Breast epithelium (tissue), 3 donors: ENCODE measurements at regions not wholly inside any gene's neighbourhood (a gene's known extent, or its start where the extent isn't known, plus 50 kb on each side); places are given as distances from the start of the nearest gene placed in this dataset.

Source experiments
- CTCF ChIP-seq, 3 donors: fragments of 450-650 bp; IDR thresholded peaks; one replicate each; pipeline ENCODE4 v1.5.1; 2016 to 2017; ENCODE audit warnings: antibody characterized with exemption in 3 of 3, mild to moderate bottlenecking in 3 of 3, moderate library complexity in 3 of 3
- POLR2A ChIP-seq: fragments of 450-650 bp; IDR thresholded peaks from one replicate; pipeline ENCODE4 v1.6.1; 2016; ENCODE audit warnings: antibody characterized with exemption, mild to moderate bottlenecking, moderate library complexity
- POLR2AphosphoS5 ChIP-seq, 3 donors: sonication (generic); formaldehyde crosslinking; IDR thresholded peaks; one replicate each; pipeline ENCODE4 v1.6.1; 2017; ENCODE audit warnings: antibody characterized with exemption in 3 of 3

DNA sequence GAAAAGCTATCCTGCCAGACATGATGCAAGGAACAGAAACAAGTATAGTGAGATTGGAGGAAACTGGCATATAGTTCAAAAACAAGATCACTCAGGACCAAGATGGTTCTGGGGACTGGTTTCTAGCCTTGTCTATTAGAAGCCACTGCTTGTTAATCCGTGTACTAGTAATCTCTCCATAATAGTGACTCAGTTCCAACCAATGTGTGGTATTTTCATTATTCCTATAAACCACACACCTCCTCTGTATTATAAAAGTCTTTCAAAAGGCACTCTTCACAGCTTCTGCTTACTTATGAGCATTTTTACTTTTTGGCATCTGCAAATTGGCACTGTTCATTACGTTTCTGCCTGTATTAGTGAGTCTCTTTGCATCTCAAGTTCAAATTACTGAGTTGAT is 140.3 kb downstream of the SLC6A15 start:
- no peak for TF ChIP-seq POLR2AphosphoS5 (IDR thresholded peaks at IDR 0.05)
- no peak for TF ChIP-seq POLR2A
- TF ChIP-seq CTCF (IDR thresholded peaks at IDR 0.05) = no peak
